ENCODE measurements at regions not wholly inside any gene's neighbourhood (a gene's known extent, or its start where the extent isn't known, plus 50 kb on each side); places are given as distances from the start of the nearest gene placed in this dataset.

DNA sequence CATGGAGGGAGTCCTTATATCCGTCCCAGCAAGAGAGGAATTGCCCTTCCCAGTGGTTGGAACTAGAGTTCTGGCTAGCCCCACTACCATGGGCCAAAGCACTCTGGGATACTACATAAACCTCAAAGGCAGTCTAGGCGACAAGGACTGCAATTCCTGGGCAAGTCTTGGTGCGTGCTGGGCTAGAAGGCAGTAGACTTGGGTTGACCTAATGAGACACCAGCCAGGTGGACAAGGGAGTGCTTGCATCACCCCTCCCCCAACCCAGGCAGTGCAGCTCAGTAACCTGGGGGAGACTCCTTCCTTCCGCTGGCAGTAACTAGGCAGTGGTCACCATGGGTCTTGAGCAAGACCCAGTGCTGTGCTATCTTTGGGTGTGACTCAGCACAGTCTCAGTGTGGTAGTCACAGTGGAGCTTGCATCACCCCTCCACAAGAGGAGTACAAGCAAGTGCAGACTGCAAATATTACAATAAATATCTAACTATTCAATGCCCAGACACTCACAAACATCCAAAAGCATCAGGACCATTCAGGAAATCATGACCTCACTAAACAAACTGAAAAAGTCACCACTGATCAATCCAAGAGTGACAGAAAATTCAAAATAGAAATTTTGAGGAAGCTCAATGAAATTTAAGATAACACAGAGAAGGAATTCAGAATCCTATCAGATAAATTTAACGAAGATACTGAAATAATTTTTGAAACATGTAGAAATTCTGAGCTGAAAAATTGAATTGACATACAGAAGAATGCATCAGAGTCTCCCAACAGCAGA, 84.7 kb upstream of the LYPLAL1 start (continued):
- TF ChIP-seq, protein P1, sequence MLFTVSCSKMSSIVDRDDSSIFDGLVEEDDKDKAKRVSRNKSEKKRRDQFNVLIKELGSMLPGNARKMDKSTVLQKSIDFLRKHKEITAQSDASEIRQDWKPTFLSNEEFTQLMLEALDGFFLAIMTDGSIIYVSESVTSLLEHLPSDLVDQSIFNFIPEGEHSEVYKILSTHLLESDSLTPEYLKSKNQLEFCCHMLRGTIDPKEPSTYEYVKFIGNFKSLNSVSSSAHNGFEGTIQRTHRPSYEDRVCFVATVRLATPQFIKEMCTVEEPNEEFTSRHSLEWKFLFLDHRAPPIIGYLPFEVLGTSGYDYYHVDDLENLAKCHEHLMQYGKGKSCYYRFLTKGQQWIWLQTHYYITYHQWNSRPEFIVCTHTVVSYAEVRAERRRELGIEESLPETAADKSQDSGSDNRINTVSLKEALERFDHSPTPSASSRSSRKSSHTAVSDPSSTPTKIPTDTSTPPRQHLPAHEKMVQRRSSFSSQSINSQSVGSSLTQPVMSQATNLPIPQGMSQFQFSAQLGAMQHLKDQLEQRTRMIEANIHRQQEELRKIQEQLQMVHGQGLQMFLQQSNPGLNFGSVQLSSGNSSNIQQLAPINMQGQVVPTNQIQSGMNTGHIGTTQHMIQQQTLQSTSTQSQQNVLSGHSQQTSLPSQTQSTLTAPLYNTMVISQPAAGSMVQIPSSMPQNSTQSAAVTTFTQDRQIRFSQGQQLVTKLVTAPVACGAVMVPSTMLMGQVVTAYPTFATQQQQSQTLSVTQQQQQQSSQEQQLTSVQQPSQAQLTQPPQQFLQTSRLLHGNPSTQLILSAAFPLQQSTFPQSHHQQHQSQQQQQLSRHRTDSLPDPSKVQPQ (CRISPR knock-in tag; IDR thresholded peaks at IDR 0.05; ENCODE audit: borderline replicate concordance): no peak
- no peak for TF ChIP-seq CEBPG (CRISPR knock-in tag; IDR thresholded peaks at IDR 0.05)
- TF ChIP-seq CEBPG (tag; conservative IDR thresholded peaks at IDR 0.05 in 1 of 2, IDR thresholded peaks at IDR 0.05 in 1 of 2): peak; percentile 99
- no peak for TF ChIP-seq FUS (optimal IDR thresholded peaks at IDR 0.05; ENCODE audit: low read depth, low read length)
- TF ChIP-seq, protein P2, sequence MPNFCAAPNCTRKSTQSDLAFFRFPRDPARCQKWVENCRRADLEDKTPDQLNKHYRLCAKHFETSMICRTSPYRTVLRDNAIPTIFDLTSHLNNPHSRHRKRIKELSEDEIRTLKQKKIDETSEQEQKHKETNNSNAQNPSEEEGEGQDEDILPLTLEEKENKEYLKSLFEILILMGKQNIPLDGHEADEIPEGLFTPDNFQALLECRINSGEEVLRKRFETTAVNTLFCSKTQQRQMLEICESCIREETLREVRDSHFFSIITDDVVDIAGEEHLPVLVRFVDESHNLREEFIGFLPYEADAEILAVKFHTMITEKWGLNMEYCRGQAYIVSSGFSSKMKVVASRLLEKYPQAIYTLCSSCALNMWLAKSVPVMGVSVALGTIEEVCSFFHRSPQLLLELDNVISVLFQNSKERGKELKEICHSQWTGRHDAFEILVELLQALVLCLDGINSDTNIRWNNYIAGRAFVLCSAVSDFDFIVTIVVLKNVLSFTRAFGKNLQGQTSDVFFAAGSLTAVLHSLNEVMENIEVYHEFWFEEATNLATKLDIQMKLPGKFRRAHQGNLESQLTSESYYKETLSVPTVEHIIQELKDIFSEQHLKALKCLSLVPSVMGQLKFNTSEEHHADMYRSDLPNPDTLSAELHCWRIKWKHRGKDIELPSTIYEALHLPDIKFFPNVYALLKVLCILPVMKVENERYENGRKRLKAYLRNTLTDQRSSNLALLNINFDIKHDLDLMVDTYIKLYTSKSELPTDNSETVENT (CRISPR knock-in tag; IDR thresholded peaks at IDR 0.05): no peak
- TF ChIP-seq ESRRB (CRISPR knock-in tag; IDR thresholded peaks at IDR 0.05; ENCODE audit: borderline replicate concordance): no peak
- no peak for TF ChIP-seq MIER1 (IDR thresholded peaks at IDR 0.05; ENCODE audit: low read depth)
- no peak; the same call in 1 of the 2 replicates for TF ChIP-seq ZNF41 (CRISPR knock-in tag; conservative IDR thresholded peaks at IDR 0.05)
- TF ChIP-seq HIVEP1 (CRISPR knock-in tag; IDR thresholded peaks at IDR 0.05): 0 out of 2 replicates have a peak, but pooled peaks have one; percentile 78
- no peak for TF ChIP-seq ZNF507 (tag; conservative IDR thresholded peaks at IDR 0.05)
- no peak for TF ChIP-seq NUFIP1 (IDR thresholded peaks at IDR 0.05; ENCODE audit: partially characterized antibody)
- no peak for TF ChIP-seq ZBTB1 (CRISPR knock-in tag; IDR thresholded peaks at IDR 0.05; ENCODE audit: borderline replicate concordance, low read depth)
- no peak for TF ChIP-seq CBX2 (IDR thresholded peaks at IDR 0.05; ENCODE audit: insufficient read depth, low read length, poor library complexity, severe bottlenecking)
- TF ChIP-seq MAFG (tag; conservative IDR thresholded peaks at IDR 0.05): peak; percentile 95
- no peak for TF ChIP-seq ZFP30 (CRISPR knock-in tag; IDR thresholded peaks at IDR 0.05; ENCODE audit: borderline replicate concordance)
- TF ChIP-seq, protein P3, sequence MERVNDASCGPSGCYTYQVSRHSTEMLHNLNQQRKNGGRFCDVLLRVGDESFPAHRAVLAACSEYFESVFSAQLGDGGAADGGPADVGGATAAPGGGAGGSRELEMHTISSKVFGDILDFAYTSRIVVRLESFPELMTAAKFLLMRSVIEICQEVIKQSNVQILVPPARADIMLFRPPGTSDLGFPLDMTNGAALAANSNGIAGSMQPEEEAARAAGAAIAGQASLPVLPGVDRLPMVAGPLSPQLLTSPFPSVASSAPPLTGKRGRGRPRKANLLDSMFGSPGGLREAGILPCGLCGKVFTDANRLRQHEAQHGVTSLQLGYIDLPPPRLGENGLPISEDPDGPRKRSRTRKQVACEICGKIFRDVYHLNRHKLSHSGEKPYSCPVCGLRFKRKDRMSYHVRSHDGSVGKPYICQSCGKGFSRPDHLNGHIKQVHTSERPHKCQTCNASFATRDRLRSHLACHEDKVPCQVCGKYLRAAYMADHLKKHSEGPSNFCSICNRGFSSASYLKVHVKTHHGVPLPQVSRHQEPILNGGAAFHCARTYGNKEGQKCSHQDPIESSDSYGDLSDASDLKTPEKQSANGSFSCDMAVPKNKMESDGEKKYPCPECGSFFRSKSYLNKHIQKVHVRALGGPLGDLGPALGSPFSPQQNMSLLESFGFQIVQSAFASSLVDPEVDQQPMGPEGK (CRISPR knock-in tag; IDR thresholded peaks at IDR 0.05; ENCODE audit: borderline replicate concordance): peak; percentile 35; the same call in 1 of the 2 replicates
- no peak for TF ChIP-seq DNMT1 (IDR thresholded peaks at IDR 0.05)
